SH-SY5Y (cell line): ENCODE measurements at regions not wholly inside any gene's neighbourhood (a gene's known extent, or its start where the extent isn't known, plus 50 kb on each side); places are given as distances from the start of the nearest gene placed in this dataset.

ENCODE experiments used
- GATA2 ChIP-seq: IDR thresholded peaks from 2 replicates; pipeline ENCODE4 v1.6.1; 2011; ENCODE audit warnings: mild to moderate bottlenecking, low read depth, low read length
- GATA3 ChIP-seq: IDR thresholded peaks from 2 replicates; pipeline ENCODE4 v1.6.1; 2011; ENCODE audit warnings: low read depth, mild to moderate bottlenecking, low read length, moderate library complexity

DNA sequence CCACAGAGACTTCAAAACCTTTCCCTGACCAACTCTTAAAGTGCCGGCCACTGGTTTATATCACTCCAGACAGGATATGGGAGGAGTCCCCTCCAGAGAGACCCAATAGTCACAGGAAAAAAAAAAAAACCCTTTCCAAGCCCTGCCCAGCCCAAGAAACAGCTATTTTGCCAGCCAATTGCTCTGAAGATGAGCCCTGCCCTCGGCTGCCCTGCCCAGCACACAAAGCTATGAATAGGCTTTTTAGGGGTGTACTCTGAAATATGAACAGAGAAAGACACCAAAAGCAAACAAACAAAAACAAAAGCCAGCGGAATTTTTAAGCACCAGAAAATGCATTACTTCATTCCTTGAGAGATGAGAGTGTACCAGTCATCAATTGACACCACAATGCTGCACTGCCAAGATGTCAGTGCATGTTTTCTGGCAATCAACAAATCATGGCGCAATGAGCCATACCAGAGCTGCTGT is 275.1 kb downstream of the C6orf118 start:
- TF ChIP-seq GATA3 (no peak), GATA2 (no peak)
